GM19463 (cell line): ENCODE measurements at regions not wholly inside any gene's neighbourhood (a gene's known extent, or its start where the extent isn't known, plus 50 kb on each side); places are given as distances from the start of the nearest gene placed in this dataset.
"Not testable (repeated sequence)": the region's sequence is repeated elsewhere in the genome, so short reads cannot be mapped to it uniquely, and the experiment has no call there.

Source experiments
- ATAC-seq: cut with Tn5 transposase; IDR thresholded peaks from one replicate; pipeline ENCODE4 v1.9.1; 2021; ENCODE audit warnings: mild to moderate bottlenecking, moderate library complexity; ENCODE audit not compliant: unreplicated experiment

GRCh38 chr5:166561759-166562158 lies 1729.7 kb upstream of the WWC1 start:
- no peak for ATAC-seq

GRCh38 chr5:166562246-166562645 lies 1729.2 kb upstream of the WWC1 start:
- ATAC-seq: no peak

- no peak for ATAC-seq
Measured at GRCh38 chr5:166566725-166567124, 1724.7 kb upstream of the WWC1 start.

GRCh38 chr5:166570865-166571264 lies 1720.6 kb upstream of the WWC1 start:
- no peak for ATAC-seq

GRCh38 chr5:166571668-166572067 lies 1719.8 kb upstream of the WWC1 start:
- ATAC-seq: no peak

GRCh38 chr5:166576323-166576722 lies 1715.1 kb upstream of the WWC1 start:
- ATAC-seq: no peak

- no peak for ATAC-seq
Measured at GRCh38 chr5:166581826-166582225, 1709.6 kb upstream of the WWC1 start.

GRCh38 chr5:166582416-166582815 lies 1709.0 kb upstream of the WWC1 start:
- ATAC-seq: no peak

- no peak for ATAC-seq
Measured at GRCh38 chr5:166594567-166594966, 1696.9 kb upstream of the WWC1 start.

GRCh38 chr5:166595274-166595951 lies 1696.0 kb upstream of the WWC1 start:
- no peak for ATAC-seq

GRCh38 chr5:166596043-166596442 lies 1695.4 kb upstream of the WWC1 start:
- ATAC-seq: no peak

GRCh38 chr5:166602271-166602670 lies 1689.2 kb upstream of the WWC1 start:
- no peak for ATAC-seq

GRCh38 chr5:166617507-166617906 lies 1673.9 kb upstream of the WWC1 start:
- no peak for ATAC-seq

- no peak for ATAC-seq
Measured at GRCh38 chr5:166618526-166618925, 1672.9 kb upstream of the WWC1 start.

GRCh38 chr5:166624573-166624972 lies 1666.9 kb upstream of the WWC1 start:
- ATAC-seq: no peak

GRCh38 chr5:166625210-166625865 lies 1666.1 kb upstream of the WWC1 start:
- ATAC-seq: no peak

GRCh38 chr5:166637295-166637694 lies 1654.2 kb upstream of the WWC1 start:
- ATAC-seq: no peak

- no peak for ATAC-seq
Measured at GRCh38 chr5:166639151-166639550, 1652.3 kb upstream of the WWC1 start.

GRCh38 chr5:166640136-166640535 lies 1651.3 kb upstream of the WWC1 start:
- ATAC-seq: not testable (repeated sequence)

- no peak for ATAC-seq
Measured at GRCh38 chr5:166648736-166649135, 1642.7 kb upstream of the WWC1 start.

- no peak for ATAC-seq
Measured at GRCh38 chr5:166649676-166650075, 1641.8 kb upstream of the WWC1 start.

- no peak for ATAC-seq
Measured at GRCh38 chr5:166651234-166651633, 1640.2 kb upstream of the WWC1 start.

- ATAC-seq: no peak
Measured at GRCh38 chr5:166671811-166672210, 1619.6 kb upstream of the WWC1 start.
